K562 (cell line): ENCODE measurements at regions not wholly inside any gene's neighbourhood (a gene's known extent, or its start where the extent isn't known, plus 50 kb on each side); places are given as distances from the start of the nearest gene placed in this dataset.
A peak's percentile ranks its signal among the peaks of the same experiment; 100 is the strongest.

Experiments used
- ATAC-seq: fragments of 200-7000 bp; cut with Tn5 transposase; 3 replicates; pipeline ENCODE4 v1.9.1; 2020; ENCODE audit warnings: moderate library complexity
- BruUV-seq: library from RNA; stranded (reverse); fragments of 400-500 nt; replicated peaks from 2 replicates; lab custom pipeline; 2021; lab: Mats Ljungman, UMichigan
- CTCF ChIA-PET: fragments of 300-600 bp; formaldehyde crosslinking; extraction: SDS; loops from one replicate; lab custom pipeline; 2021; ENCODE audit warnings: low intra/inter-chr PET ratio; lab: Yijun Ruan, JAX
- POLR2A ChIA-PET: fragments of 300-600, 350-650 bp; sonication (Branson Sonifier 250); formaldehyde crosslinking; extraction: SDS; loops from one replicate; lab custom pipeline; 2021; ENCODE audit warnings: antibody characterized with exemption, inconsistent platforms; lab: Yijun Ruan, JAX
- DNase-seq, 4 experiments: peaks; one replicate each; pipeline versions ENCODE4 v3.0.0 to v3.0.0-alpha.2; 2011 to 2018; ENCODE audit warnings: low spot score in 3 of 4, mixed read lengths in 3 of 4; ENCODE audit errors: extremely low read depth in 1 of 4
- FAIRE-seq: peaks from 2 replicates; lab custom pipeline; 2011; peaks lifted over from hg19 to GRCh38; lab: Jason Lieb, UNC
- H2AFZ ChIP-seq: 2 replicates; pipeline ENCODE4 v1.6.0; 2011; ENCODE audit warnings: low read depth, low read length, control low read depth, inconsistent platforms
- H3K27ac ChIP-seq: fragments of 200-600 bp; 3 replicates; pipeline ENCODE4 v1.8.0; 2011; ENCODE audit warnings: low read depth, mild to moderate bottlenecking, control low read depth, inconsistent platforms, low read length, moderate library complexity, mixed read lengths; ENCODE audit errors: extremely low read depth
- H3K27me3 ChIP-seq, 2 experiments: fragments of 300-600 bp in 1 of 2; 2 replicates in 1 of 2; 3 replicates in 1 of 2; pipeline versions ENCODE4 v1.6.0 to v1.8.0; 2011; ENCODE audit warnings: inconsistent platforms in 2 of 2, low read length in 2 of 2, mild to moderate bottlenecking in 1 of 2, mixed read lengths in 1 of 2, moderate library complexity in 1 of 2; ENCODE audit not compliant: control insufficient read depth in 2 of 2, insufficient read depth in 2 of 2
- H3K36me3 ChIP-seq: fragments of 300-600 bp; 3 replicates; pipeline ENCODE4 v1.8.0; 2011; ENCODE audit warnings: mild to moderate bottlenecking, low read length, inconsistent platforms; ENCODE audit not compliant: control insufficient read depth, insufficient read depth
- H3K4me1 ChIP-seq, 2 experiments: fragments of 200-600 bp in 1 of 2; replicated peaks in 1 of 2; 2 replicates in 1 of 2; 3 replicates in 1 of 2; pipeline versions ENCODE4 v1.5.1 to v1.8.0; 2011; ENCODE audit warnings: inconsistent platforms in 2 of 2, low read length in 2 of 2, mild to moderate bottlenecking in 1 of 2, mixed read lengths in 1 of 2, moderate library complexity in 1 of 2; ENCODE audit not compliant: control insufficient read depth in 2 of 2, insufficient read depth in 2 of 2
- H3K4me2 ChIP-seq: 2 replicates; pipeline ENCODE4 v1.6.1; 2011; ENCODE audit warnings: low read length, control low read depth, inconsistent platforms, mixed read lengths; ENCODE audit not compliant: insufficient read depth
- H3K4me3 ChIP-seq: fragments of 200-600 bp; sonication (generic), shearing (Covaris generic); 2 replicates; pipeline ENCODE4 v1.5.1; 2016; ENCODE audit warnings: control low read depth, inconsistent platforms
- H3K79me2 ChIP-seq: fragments of 200-600 bp; 3 replicates; pipeline ENCODE4 v1.8.0; 2011; ENCODE audit warnings: low read length, inconsistent platforms; ENCODE audit not compliant: control insufficient read depth, insufficient read depth
- H3K9ac ChIP-seq, 2 experiments: 2 replicates each; pipeline versions ENCODE4 v1.6.0 to v1.6.1; 2011; ENCODE audit warnings: low read depth in 2 of 2, low read length in 2 of 2, control low read depth in 1 of 2, inconsistent platforms in 1 of 2, mild to moderate bottlenecking in 1 of 2, mixed read lengths in 1 of 2; ENCODE audit not compliant: insufficient read depth in 1 of 2
- H3K9me1 ChIP-seq: one replicate; pipeline ENCODE4 v1.6.0; 2011; ENCODE audit warnings: inconsistent platforms, mild to moderate bottlenecking, low read length, moderate library complexity; ENCODE audit not compliant: control insufficient read depth, insufficient read depth
- H3K9me3 ChIP-seq: replicated peaks from 2 replicates; pipeline ENCODE4 v1.5.1; 2011; ENCODE audit warnings: low read depth, low read length, inconsistent platforms; ENCODE audit not compliant: control insufficient read depth, insufficient read depth
- H4K20me1 ChIP-seq: replicated peaks from 2 replicates; pipeline ENCODE4 v1.6.1; 2011; ENCODE audit warnings: low read length, inconsistent platforms, mixed read lengths; ENCODE audit not compliant: control insufficient read depth, insufficient read depth
- NCOA2 ChIP-seq, 2 experiments: fragments of 450-650 bp; IDR thresholded peaks; 2 replicates each; pipeline ENCODE4 v1.6.1; 2018; ENCODE audit warnings: mild to moderate bottlenecking in 2 of 2, moderate library complexity in 1 of 2; ENCODE audit not compliant: partially characterized antibody in 2 of 2
- NFATC3 ChIP-seq: fragments of 450-650 bp; IDR thresholded peaks from 2 replicates; pipeline ENCODE4 v1.6.1; 2017; ENCODE audit warnings: mild to moderate bottlenecking
- SPI1 ChIP-seq: IDR thresholded peaks from 2 replicates; pipeline ENCODE4 v1.6.1; 2011; ENCODE audit warnings: low read depth, low read length, control low read depth, borderline replicate concordance
- WGBS: fragments of 100-300 bp; shearing (Covaris generic); methylation state at CpG from one replicate; pipeline ENCODE4 v1.1.6; 2016; ENCODE audit warnings: low coverage, mixed read lengths; ENCODE audit not compliant: insufficient coverage; ENCODE audit errors: missing lambda C conversion rate; 5-methylcytosine and 5-hydroxymethylcytosine counted together
- in situ Hi-C: fragments of 300-500 bp; cut with MboI; formaldehyde crosslinking; loops from 4 replicates; pipeline ENCODE4 v1.15.0; 2018; ENCODE audit warnings: inconsistent platforms, mixed read lengths
- intact Hi-C: fragments of 100-400 bp; cut with micrococcal nuclease; formaldehyde crosslinking; loops from 2 replicates; pipeline ENCODE4 v1.14.2; 2022
- TF ChIP-seq, protein P1 (sequence below): fragments of 450-650 bp; IDR thresholded peaks from 2 replicates; pipeline ENCODE4 v1.6.1; 2017; ENCODE audit warnings: antibody characterized with exemption, mild to moderate bottlenecking
- TF ChIP-seq, protein P2 (sequence below): IDR thresholded peaks from 3 replicates; pipeline ENCODE4 v1.6.1; 2011; ENCODE audit warnings: borderline replicate concordance, mild to moderate bottlenecking, moderate library complexity; ENCODE audit not compliant: insufficient read length; ENCODE audit errors: extremely low read depth

DNA sequence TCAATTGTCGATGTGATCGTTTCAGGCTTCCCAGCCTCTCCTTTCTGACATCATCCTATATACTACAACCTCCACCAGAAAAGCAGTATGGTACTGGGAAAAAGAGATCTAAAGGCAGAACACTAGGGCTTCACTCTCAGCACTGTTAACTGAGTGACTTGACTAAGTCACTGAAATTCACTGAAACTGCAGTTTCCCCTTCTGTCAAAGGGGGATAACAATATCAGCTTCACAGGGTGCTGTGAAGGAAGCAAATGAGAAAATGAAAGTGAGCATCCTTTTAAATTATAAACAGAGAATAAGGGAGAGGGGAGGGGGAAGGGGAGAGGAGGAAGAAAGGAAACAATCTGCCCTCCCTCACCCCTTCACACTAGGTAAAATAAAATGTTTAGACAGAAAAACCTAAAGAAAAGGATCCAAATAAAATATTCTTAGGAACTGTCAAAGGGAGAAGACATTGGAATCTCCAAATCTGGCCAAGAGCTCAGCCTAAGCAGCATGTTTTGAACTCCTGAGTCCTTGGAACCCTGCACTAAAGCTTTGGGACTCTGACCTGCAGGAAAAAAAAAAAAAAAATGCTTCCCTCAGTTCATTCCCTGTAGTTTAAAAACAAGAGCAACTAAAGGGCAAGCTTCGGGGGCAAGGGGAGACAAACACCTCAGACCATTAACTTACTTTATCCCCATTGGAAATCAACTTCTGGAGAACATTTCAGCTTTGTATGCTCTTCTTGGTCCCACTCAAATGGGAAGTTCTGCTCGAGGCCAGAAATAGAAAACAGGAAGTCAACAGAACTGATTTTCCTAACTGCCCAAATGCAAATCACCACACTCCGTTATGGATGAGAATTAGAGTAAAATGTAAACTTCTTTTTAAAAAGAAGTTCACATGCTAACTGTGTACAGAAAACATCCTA lies 178.3 kb downstream of the DEPDC1B start:
- TF ChIP-seq SPI1 (peak; percentile 56; the same call in 1 of the 2 replicates), NFATC3 (no peak)
- intact Hi-C loops (no loop called here), in situ Hi-C loops (no loop called here)
- Histone ChIP-seq H3K4me1 (no peaks in the 10 kb centered on the region), H3K27me3 (no peaks in the 10 kb centered on the region), H2AFZ (no peak overlapping the region), H3K4me2 (no peak overlapping the region), H3K9me3 (no peaks in the 10 kb centered on the region), H3K9ac (no peak overlapping the region), H3K4me3 (no peak overlapping the region), H3K27ac (no peak overlapping the region), H3K79me2 (no peaks in the 10 kb centered on the region), H3K9me1 (no peaks in the 10 kb centered on the region), H3K36me3 (no peaks in the 10 kb centered on the region), H4K20me1 (no peaks in the 10 kb centered on the region)
- WGBS, result 3% methylated on average over 5 of the region's 5 CpGs
- ATAC-seq (no peak), FAIRE-seq (no peak), DNase-seq (no peak)
- POLR2A ChIA-PET, result interaction anchor here (0.6 kb wide), 1 partner anchor 149 kb away, joined by 3 read pairs; no protein-coding TSS in a partner anchor
- BruUV-seq, result no TSS peak
- CTCF ChIA-PET, result no interaction called here

DNA sequence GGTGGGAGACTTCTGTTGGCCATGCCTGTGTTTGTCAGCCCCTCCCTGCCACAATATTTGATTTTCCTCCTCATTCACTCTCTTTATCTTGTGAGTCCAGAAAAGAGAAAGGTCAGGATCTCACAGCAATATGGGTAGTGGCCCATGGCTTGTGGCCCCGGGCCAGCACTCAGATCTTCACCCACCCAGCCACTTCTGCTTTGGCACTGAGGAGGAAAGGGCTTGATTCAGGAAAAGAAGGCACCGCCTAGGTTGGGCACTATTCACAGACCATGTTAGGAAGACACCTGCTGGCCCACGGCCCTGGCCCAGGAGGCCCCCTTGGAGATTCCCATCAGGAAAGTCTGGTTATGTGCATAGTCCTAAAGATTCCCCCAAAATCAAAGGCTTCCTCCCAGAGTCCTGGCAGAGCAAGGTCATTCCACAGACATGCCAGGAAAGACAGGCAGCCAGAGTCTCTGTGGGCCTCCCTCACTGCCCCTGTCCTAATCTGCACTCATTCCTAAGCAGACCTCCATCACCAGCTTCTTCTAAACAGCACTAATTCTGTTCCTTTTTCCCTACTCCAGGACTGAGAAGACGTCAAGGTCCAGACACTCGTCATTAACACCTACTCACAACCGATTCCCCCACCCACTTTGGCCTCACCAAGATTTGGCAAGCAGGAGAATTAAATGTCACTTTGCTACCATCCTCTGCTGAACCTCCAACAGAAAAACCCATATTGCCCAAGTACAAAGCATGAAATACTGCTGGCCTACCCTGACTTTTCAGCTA lies 179.3 kb downstream of the DEPDC1B start:
- POLR2A ChIA-PET, result no interaction called here
- BruUV-seq, result no TSS peak
- 0% methylated on average over 6 of the region's 6 CpGs for WGBS
- H3K4me2 ChIP-seq, result no peak overlapping the region
- H3K36me3 ChIP-seq, result no peaks in the 10 kb centered on the region
- H4K20me1 ChIP-seq, result no peaks in the 10 kb centered on the region
- no peak overlapping the region for H3K9ac ChIP-seq
- no peaks in the 10 kb centered on the region for H3K4me1 ChIP-seq
- DNase-seq (no peak), ATAC-seq (no peak), FAIRE-seq (no peak)
- in situ Hi-C loops (no loop called here), intact Hi-C loops (no loop called here)
- no peaks in the 10 kb centered on the region for H3K27me3 ChIP-seq
- no peaks in the 10 kb centered on the region for H3K9me3 ChIP-seq
- no peak overlapping the region for H3K4me3 ChIP-seq
- no peaks in the 10 kb centered on the region for H3K79me2 ChIP-seq
- no peak overlapping the region for H2AFZ ChIP-seq
- no peaks in the 10 kb centered on the region for H3K9me1 ChIP-seq
- CTCF ChIA-PET, result no interaction called here
- H3K27ac ChIP-seq, result no peak overlapping the region
- TF ChIP-seq NCOA2 (IDR thresholded peaks at IDR 0.05; ENCODE audit: partially characterized antibody in 2 of 2), result no peak
- TF ChIP-seq, protein P1, sequence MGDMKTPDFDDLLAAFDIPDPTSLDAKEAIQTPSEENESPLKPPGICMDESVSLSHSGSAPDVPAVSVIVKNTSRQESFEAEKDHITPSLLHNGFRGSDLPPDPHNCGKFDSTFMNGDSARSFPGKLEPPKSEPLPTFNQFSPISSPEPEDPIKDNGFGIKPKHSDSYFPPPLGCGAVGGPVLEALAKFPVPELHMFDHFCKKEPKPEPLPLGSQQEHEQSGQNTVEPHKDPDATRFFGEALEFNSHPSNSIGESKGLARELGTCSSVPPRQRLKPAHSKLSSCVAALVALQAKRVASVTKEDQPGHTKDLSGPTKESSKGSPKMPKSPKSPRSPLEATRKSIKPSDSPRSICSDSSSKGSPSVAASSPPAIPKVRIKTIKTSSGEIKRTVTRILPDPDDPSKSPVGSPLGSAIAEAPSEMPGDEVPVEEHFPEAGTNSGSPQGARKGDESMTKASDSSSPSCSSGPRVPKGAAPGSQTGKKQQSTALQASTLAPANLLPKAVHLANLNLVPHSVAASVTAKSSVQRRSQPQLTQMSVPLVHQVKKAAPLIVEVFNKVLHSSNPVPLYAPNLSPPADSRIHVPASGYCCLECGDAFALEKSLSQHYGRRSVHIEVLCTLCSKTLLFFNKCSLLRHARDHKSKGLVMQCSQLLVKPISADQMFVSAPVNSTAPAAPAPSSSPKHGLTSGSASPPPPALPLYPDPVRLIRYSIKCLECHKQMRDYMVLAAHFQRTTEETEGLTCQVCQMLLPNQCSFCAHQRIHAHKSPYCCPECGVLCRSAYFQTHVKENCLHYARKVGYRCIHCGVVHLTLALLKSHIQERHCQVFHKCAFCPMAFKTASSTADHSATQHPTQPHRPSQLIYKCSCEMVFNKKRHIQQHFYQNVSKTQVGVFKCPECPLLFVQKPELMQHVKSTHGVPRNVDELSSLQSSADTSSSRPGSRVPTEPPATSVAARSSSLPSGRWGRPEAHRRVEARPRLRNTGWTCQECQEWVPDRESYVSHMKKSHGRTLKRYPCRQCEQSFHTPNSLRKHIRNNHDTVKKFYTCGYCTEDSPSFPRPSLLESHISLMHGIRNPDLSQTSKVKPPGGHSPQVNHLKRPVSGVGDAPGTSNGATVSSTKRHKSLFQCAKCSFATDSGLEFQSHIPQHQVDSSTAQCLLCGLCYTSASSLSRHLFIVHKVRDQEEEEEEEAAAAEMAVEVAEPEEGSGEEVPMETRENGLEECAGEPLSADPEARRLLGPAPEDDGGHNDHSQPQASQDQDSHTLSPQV, result no peak
- TF ChIP-seq, protein P2, sequence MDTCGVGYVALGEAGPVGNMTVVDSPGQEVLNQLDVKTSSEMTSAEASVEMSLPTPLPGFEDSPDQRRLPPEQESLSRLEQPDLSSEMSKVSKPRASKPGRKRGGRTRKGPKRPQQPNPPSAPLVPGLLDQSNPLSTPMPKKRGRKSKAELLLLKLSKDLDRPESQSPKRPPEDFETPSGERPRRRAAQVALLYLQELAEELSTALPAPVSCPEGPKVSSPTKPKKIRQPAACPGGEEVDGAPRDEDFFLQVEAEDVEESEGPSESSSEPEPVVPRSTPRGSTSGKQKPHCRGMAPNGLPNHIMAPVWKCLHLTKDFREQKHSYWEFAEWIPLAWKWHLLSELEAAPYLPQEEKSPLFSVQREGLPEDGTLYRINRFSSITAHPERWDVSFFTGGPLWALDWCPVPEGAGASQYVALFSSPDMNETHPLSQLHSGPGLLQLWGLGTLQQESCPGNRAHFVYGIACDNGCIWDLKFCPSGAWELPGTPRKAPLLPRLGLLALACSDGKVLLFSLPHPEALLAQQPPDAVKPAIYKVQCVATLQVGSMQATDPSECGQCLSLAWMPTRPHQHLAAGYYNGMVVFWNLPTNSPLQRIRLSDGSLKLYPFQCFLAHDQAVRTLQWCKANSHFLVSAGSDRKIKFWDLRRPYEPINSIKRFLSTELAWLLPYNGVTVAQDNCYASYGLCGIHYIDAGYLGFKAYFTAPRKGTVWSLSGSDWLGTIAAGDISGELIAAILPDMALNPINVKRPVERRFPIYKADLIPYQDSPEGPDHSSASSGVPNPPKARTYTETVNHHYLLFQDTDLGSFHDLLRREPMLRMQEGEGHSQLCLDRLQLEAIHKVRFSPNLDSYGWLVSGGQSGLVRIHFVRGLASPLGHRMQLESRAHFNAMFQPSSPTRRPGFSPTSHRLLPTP, result no peak
